Smooth muscle cell (in vitro differentiated cells): ENCODE measurements at regions not wholly inside any gene's neighbourhood (a gene's known extent, or its start where the extent isn't known, plus 50 kb on each side); places are given as distances from the start of the nearest gene placed in this dataset.

Source experiments
- DNase-seq: peaks from one replicate; lab custom pipeline; 2025; ENCODE audit not compliant: unreplicated experiment; lab: John Stamatoyannopoulos, UW
- H2AFZ ChIP-seq: fragments of 200-600 bp; sonication (generic); 2 replicates; pipeline ENCODE4 v1.6.0; 2016; ENCODE audit warnings: antibody characterized with exemption, low read depth, mild to moderate bottlenecking
- H3F3A ChIP-seq: fragments of 200-600 bp; sonication (generic); 2 replicates; pipeline ENCODE4 v1.6.0; 2017; ENCODE audit warnings: antibody characterized with exemption, low read depth
- H3K27ac ChIP-seq: fragments of 200-600 bp; sonication (generic); 2 replicates; pipeline ENCODE4 v1.5.1; 2016; ENCODE audit warnings: low read depth, mild to moderate bottlenecking
- H3K27me3 ChIP-seq: fragments of 200-600 bp; sonication (generic); 2 replicates; pipeline ENCODE4 v1.6.1; 2016; ENCODE audit warnings: low read depth, mild to moderate bottlenecking
- H3K36me3 ChIP-seq: fragments of 200-600 bp; sonication (generic); 2 replicates; pipeline ENCODE4 v1.5.1; 2016; ENCODE audit warnings: low read depth
- H3K4me1 ChIP-seq: fragments of 200-600 bp; sonication (generic); 2 replicates; pipeline ENCODE4 v1.5.1; 2016; ENCODE audit warnings: low read depth
- H3K4me2 ChIP-seq: fragments of 200-600 bp; sonication (generic); 2 replicates; pipeline ENCODE4 v1.6.0; 2016; ENCODE audit warnings: mild to moderate bottlenecking
- H3K4me3 ChIP-seq: fragments of 200-600 bp; sonication (generic); 2 replicates; pipeline ENCODE4 v1.5.1; 2016; ENCODE audit warnings: mild to moderate bottlenecking
- H3K79me2 ChIP-seq: fragments of 200-600 bp; sonication (generic); 2 replicates; pipeline ENCODE4 v1.6.0; 2016; ENCODE audit warnings: low read depth, mild to moderate bottlenecking
- H3K9ac ChIP-seq: fragments of 200-600 bp; sonication (generic); 2 replicates; pipeline ENCODE4 v1.6.0; 2016; ENCODE audit warnings: low read depth
- H3K9me3 ChIP-seq: fragments of 200-600 bp; sonication (generic); replicated peaks from 2 replicates; pipeline ENCODE4 v1.5.1; 2016; ENCODE audit warnings: low read depth
- H4K20me1 ChIP-seq: fragments of 200-600 bp; sonication (generic); 2 replicates; pipeline ENCODE4 v1.6.0; 2016; ENCODE audit warnings: low read depth
- WGBS: methylation state at CpG from one replicate; pipeline ENCODE4 v1.1.7; 2016; ENCODE audit warnings: low lambda C conversion rate; 5-methylcytosine and 5-hydroxymethylcytosine counted together
- TF ChIP-seq, protein P1 (sequence below): fragments of 200-600 bp; sonication (generic); IDR thresholded peaks from 2 replicates; pipeline ENCODE4 v1.5.1; 2017; ENCODE audit warnings: borderline replicate concordance, mild to moderate bottlenecking, antibody characterized with exemption; ENCODE audit not compliant: insufficient read depth, poor library complexity, severe bottlenecking

DNA sequence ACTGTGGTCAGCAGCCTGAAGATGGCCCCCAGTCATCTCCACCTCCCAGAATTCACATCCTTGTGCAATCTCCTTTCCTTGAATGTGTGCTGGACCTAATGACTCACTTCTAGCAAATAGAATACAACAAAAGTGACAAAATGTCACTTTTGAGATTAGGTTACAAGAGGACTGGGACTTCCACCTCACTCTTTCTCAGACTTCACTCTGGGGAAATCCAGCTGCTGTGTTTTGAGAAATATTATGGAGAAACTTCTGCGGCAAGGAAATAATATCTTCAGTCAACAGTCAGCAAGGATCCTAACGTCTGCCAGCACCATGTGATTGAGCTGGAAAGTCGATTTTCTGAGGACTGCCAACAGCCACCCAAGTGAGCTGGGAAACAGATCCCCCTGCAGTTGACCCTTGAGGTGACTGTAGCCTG is 70.5 kb upstream of the GADD45A start:
- Histone ChIP-seq H4K20me1 (no peaks in the 10 kb centered on the region), H3K27me3 (no peaks in the 10 kb centered on the region), H3K79me2 (no peaks in the 10 kb centered on the region), H2AFZ (peak overlapping the region; percentile 24), H3K9ac (no peak overlapping the region), H3F3A (peaks cover 6% of the 10 kb centered on the region), H3K9me3 (no peaks in the 10 kb centered on the region), H3K4me2 (no peak overlapping the region), H3K36me3 (no peaks in the 10 kb centered on the region), H3K4me3 (no peak overlapping the region), H3K27ac (no peak overlapping the region), H3K4me1 (no peaks in the 10 kb centered on the region)
- TF ChIP-seq, protein P1, sequence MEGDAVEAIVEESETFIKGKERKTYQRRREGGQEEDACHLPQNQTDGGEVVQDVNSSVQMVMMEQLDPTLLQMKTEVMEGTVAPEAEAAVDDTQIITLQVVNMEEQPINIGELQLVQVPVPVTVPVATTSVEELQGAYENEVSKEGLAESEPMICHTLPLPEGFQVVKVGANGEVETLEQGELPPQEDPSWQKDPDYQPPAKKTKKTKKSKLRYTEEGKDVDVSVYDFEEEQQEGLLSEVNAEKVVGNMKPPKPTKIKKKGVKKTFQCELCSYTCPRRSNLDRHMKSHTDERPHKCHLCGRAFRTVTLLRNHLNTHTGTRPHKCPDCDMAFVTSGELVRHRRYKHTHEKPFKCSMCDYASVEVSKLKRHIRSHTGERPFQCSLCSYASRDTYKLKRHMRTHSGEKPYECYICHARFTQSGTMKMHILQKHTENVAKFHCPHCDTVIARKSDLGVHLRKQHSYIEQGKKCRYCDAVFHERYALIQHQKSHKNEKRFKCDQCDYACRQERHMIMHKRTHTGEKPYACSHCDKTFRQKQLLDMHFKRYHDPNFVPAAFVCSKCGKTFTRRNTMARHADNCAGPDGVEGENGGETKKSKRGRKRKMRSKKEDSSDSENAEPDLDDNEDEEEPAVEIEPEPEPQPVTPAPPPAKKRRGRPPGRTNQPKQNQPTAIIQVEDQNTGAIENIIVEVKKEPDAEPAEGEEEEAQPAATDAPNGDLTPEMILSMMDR, result no peak
- DNase-seq, result no peak
- 67% methylated on average over 3 of the region's 3 CpGs for WGBS

DNA sequence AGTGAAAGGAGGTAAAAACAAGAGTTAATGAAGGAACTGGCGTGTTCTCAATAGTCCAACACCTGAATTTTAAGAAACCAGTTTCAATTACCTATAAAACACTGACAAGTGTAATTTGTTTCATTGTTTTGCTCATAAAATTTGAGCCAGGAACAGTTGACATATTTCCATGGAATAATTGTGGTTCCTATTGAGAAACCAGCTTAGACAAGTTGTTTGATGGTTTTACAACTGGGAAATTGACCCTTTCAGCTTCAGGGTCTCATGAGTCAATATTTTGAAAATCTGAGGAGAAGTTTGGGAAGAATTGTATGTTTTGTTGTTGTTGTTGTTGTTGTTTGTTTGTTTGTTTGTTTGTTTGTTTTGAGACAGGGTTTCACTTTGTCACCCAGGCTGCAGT is 69.1 kb upstream of the GADD45A start:
- no peak overlapping the region for H3K27ac ChIP-seq
- H3K36me3 ChIP-seq, result no peaks in the 10 kb centered on the region
- TF ChIP-seq, protein P1, result no peak
- no peaks in the 10 kb centered on the region for H3K79me2 ChIP-seq
- no peak overlapping the region for H3K9ac ChIP-seq
- H3K4me1 ChIP-seq, result no peaks in the 10 kb centered on the region
- H3K27me3 ChIP-seq, result no peaks in the 10 kb centered on the region
- peaks cover 6% of the 10 kb centered on the region for H3F3A ChIP-seq
- no peaks in the 10 kb centered on the region for H4K20me1 ChIP-seq
- 88% methylated on average over 1 of the region's 1 CpG for WGBS
- H3K4me3 ChIP-seq, result no peak overlapping the region
- H3K9me3 ChIP-seq, result no peaks in the 10 kb centered on the region
- no peak for DNase-seq
- no peak overlapping the region for H2AFZ ChIP-seq
- H3K4me2 ChIP-seq, result no peak overlapping the region

DNA sequence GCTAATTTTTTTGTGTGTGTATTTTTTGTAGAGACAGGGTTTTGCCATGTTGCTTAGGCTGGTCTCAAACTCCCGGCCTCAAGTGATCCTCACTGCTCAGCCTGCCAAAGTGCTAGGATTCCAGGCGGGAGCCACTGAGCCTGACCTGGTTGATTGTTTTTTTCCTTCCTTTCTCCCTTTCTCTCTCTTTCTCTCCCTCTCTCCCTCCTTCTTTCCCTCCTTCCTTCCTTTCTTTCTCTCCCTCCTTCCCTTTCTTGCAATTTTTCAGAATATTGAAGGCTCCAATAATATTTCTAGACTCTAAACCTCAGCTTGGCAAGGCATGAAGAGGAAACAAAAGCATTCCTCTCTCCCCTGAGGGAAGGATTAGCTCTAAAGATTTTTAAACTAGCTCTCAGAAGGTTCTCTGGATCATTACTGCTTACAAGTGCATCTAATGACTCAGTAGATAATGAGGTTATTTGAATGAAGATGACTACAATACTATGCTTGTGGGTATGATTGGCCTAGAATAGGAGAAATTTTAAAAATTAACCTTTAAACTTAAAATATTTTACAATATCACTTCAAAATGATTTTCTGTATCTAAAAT is 68.5 kb upstream of the GADD45A start:
- no peaks in the 10 kb centered on the region for H3K36me3 ChIP-seq
- H3F3A ChIP-seq, result peaks cover 6% of the 10 kb centered on the region
- no peak for DNase-seq
- H3K4me3 ChIP-seq, result no peak overlapping the region
- no peak overlapping the region for H3K27ac ChIP-seq
- H3K4me1 ChIP-seq, result no peaks in the 10 kb centered on the region
- no peak overlapping the region for H2AFZ ChIP-seq
- H3K9me3 ChIP-seq, result no peaks in the 10 kb centered on the region
- 91% methylated on average over 2 of the region's 2 CpGs for WGBS
- TF ChIP-seq, protein P1, result no peak
- no peaks in the 10 kb centered on the region for H4K20me1 ChIP-seq
- H3K27me3 ChIP-seq, result no peaks in the 10 kb centered on the region
- no peak overlapping the region for H3K4me2 ChIP-seq
- H3K9ac ChIP-seq, result no peak overlapping the region
- H3K79me2 ChIP-seq, result no peaks in the 10 kb centered on the region
